ENCODE measurements at regions not wholly inside any gene's neighbourhood (a gene's known extent, or its start where the extent isn't known, plus 50 kb on each side); places are given as distances from the start of the nearest gene placed in this dataset.

DNA sequence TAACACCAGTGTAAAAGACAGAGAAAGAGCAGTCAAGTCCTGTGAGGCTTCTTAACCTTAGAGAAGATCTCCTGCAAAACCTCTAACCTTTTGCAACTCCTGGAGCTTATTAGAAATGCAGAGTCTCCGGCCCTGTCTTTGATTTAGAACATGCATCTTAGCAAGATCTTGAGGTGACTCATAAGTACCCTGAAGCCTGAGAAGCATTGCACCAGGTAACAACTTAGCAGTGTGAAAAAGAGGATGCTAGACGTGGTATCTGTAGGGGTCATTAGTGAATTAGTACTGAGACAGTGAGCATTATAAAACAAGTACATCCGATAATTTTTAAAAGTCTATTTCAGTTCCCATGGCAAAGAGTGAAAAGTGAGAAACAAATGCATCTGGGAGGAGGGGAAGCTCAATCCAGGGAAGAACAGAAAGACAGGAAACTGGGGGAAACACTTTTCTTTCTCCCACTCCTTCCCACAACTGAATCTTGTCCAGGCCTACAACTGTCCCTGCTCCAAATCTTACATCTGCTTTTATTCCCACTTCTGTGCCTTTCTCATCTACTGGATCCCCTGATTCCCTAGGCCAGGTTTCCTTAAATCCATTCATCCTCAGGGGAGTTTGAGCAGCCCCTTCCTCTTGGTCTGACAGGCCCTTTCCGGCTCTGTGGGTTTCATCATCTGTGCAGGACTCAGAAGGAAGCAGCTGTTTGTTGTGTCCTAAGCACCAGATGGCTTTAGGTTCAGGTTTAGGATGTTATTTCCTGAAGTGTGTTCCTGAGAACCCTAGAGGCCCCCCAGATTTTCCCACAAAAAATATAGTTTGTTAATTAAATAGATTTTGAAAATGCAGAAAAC lies 128.1 kb upstream of the IL12A start:
- Histone ChIP-seq H3K36me3 (ENCODE audit: insufficient read depth, low read length) (no peaks in the 10 kb centered on the region), H2AFZ (ENCODE audit: low read length) (no peak overlapping the region), H3K27me3 (ENCODE audit: low read length) (no peaks in the 10 kb centered on the region), H3K4me1 (ENCODE audit: low read length) (no peaks in the 10 kb centered on the region), H3K9me3 (ENCODE audit: low read length) (no peaks in the 10 kb centered on the region), H3K4me3 (ENCODE audit: low read length) (no peak overlapping the region), H3K4me2 (ENCODE audit: low read depth, low read length, poor library complexity, severe bottlenecking) (no peak overlapping the region), H4K20me1 (ENCODE audit: insufficient read depth, low read depth, low read length) (no peaks in the 10 kb centered on the region), H3K9ac (ENCODE audit: low read length) (no peak overlapping the region), H3K27ac (ENCODE audit: low read length) (no peak overlapping the region), H3K9me2 (replicated peaks; ENCODE audit: insufficient read depth, low read length) (no peaks in the 10 kb centered on the region), H3K79me2 (ENCODE audit: low read length) (no peaks in the 10 kb centered on the region)
- DNase-seq, result no peak

DNA sequence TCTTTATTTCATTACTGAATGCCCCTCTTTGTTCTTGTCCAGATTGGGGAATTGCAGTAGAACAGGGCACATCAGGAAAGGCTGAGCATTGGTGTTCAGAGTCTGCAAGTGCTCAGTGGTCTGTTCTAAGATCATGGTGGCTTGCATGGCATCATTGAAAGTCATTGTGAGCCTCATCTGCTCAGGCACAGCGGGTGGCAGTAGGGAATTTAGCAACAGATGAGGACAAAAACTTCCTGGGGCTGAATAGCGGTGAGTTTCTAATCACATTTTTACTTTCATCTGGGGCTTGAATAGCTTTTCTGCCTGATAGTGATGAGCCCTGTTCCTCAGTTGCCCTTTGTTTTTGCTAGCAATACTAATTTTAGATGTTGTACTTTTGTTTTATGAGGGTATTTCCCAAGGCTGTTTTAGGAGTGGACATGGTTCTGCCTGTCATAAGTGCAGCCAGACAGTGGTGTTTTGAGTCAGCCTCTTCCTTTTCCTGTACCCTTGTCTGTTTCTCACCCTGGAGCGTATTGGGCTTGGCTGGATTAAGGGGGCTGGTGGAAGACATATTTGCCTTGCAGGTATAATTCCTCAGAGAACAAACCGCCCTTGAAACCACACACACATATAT lies 127.2 kb upstream of the IL12A start:
- Histone ChIP-seq H4K20me1 (ENCODE audit: insufficient read depth, low read depth, low read length) (no peaks in the 10 kb centered on the region), H2AFZ (ENCODE audit: low read length) (no peak overlapping the region), H3K27me3 (ENCODE audit: low read length) (no peaks in the 10 kb centered on the region), H3K9ac (ENCODE audit: low read length) (no peak overlapping the region), H3K9me2 (replicated peaks; ENCODE audit: insufficient read depth, low read length) (no peaks in the 10 kb centered on the region), H3K4me3 (ENCODE audit: low read length) (no peak overlapping the region), H3K36me3 (ENCODE audit: insufficient read depth, low read length) (no peaks in the 10 kb centered on the region), H3K79me2 (ENCODE audit: low read length) (no peaks in the 10 kb centered on the region), H3K9me3 (ENCODE audit: low read length) (no peaks in the 10 kb centered on the region), H3K4me2 (ENCODE audit: low read depth, low read length, poor library complexity, severe bottlenecking) (no peak overlapping the region), H3K4me1 (ENCODE audit: low read length) (no peaks in the 10 kb centered on the region), H3K27ac (ENCODE audit: low read length) (no peak overlapping the region)
- no peak for DNase-seq

DNA sequence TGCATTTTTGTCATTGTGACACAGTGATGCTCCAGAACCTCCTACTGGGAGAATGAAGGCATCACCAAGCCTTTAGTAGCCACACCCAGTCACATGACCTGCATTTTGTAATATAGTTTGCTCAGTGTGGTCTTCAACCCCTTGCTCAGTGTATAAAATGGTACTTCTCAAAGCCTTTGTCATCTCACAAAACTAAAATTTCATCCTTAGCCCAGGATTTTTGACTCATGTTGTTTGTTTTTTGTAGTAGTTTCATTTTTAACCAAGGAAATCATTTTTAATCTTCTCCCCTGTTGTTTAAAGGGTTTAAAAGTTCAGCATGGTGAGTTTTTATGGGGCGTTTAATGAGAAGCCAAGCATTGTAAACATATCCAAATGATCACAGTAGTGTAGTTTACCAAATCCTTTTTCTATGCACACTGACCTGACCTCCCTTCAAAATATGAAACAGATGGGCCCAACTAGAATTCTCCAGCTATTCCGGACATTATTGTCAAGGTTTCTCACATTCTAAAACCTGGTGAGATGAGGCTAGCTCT lies 123.5 kb upstream of the IL12A start:
- H3K27ac ChIP-seq (ENCODE audit: low read length), result no peak overlapping the region
- H3K36me3 ChIP-seq (ENCODE audit: insufficient read depth, low read length), result no peaks in the 10 kb centered on the region

DNA sequence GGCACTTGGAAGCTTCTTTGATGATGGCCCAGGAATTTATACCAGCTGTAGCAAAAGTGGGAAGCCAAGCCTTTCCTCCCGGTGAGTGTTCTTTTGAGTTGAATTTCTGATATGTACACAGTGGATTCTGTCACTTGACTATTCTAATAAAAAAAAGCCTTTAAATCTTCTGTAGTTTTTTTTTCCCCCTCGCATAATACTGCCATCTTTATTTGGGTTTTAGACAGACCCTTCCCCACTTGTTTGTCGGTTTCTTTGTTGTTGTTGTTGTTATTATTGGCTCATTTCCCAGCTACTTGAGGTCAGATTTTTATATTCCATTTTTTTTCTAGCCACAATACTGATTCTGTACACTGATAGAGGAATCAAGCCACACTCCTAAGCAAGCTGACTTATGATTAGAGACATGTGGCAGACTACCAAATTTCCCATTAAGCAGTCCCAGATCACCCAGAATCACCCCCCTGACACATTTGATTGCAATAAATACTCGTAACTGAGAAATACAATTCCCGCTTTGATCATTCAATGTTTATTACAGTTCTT lies 122.4 kb upstream of the IL12A start:
- Histone ChIP-seq H3K9me2 (replicated peaks; ENCODE audit: insufficient read depth, low read length) (no peaks in the 10 kb centered on the region), H3K4me3 (ENCODE audit: low read length) (no peak overlapping the region), H3K27ac (ENCODE audit: low read length) (no peak overlapping the region), H3K4me2 (ENCODE audit: low read depth, low read length, poor library complexity, severe bottlenecking) (no peak overlapping the region), H3K4me1 (ENCODE audit: low read length) (no peaks in the 10 kb centered on the region), H4K20me1 (ENCODE audit: insufficient read depth, low read depth, low read length) (no peaks in the 10 kb centered on the region), H3K79me2 (ENCODE audit: low read length) (no peaks in the 10 kb centered on the region), H3K27me3 (ENCODE audit: low read length) (no peaks in the 10 kb centered on the region), H3K9me3 (ENCODE audit: low read length) (no peaks in the 10 kb centered on the region), H3K9ac (ENCODE audit: low read length) (no peak overlapping the region), H2AFZ (ENCODE audit: low read length) (no peak overlapping the region), H3K36me3 (ENCODE audit: insufficient read depth, low read length) (no peaks in the 10 kb centered on the region)
- no peak for DNase-seq

More for the DNA sequence above, 123.5 kb upstream of the IL12A start:
- Histone ChIP-seq H3K79me2 (ENCODE audit: low read length) (no peaks in the 10 kb centered on the region), H3K9ac (ENCODE audit: low read length) (no peak overlapping the region), H3K4me1 (ENCODE audit: low read length) (no peaks in the 10 kb centered on the region), H3K9me3 (ENCODE audit: low read length) (no peaks in the 10 kb centered on the region), H3K9me2 (replicated peaks; ENCODE audit: insufficient read depth, low read length) (no peaks in the 10 kb centered on the region), H3K4me2 (ENCODE audit: low read depth, low read length, poor library complexity, severe bottlenecking) (no peak overlapping the region), H2AFZ (ENCODE audit: low read length) (no peak overlapping the region), H3K27me3 (ENCODE audit: low read length) (no peaks in the 10 kb centered on the region), H4K20me1 (ENCODE audit: insufficient read depth, low read depth, low read length) (no peaks in the 10 kb centered on the region), H3K4me3 (ENCODE audit: low read length) (no peak overlapping the region)
- DNase-seq, result no peak

DNA sequence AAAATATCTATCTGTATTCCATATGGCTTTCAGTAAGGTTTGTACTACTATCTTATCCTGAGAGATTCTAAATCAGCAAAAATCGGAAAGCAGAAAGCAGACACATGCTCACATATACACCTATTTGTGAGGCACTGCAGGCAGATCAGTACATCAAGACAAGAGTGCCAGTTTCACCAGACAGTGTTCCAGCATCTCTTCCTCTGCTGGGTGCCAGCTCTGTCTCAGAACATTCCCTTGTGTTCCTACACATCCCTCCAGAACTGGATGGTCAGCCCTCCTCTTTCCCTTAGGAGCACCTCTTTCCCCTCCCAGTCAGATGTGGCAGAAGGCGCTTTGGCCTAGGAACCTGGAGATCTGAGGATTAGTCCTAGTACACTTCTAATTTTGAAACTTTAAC lies 121.3 kb upstream of the IL12A start:
- no peaks in the 10 kb centered on the region for H3K4me1 ChIP-seq (ENCODE audit: low read length)
- H3K27me3 ChIP-seq (ENCODE audit: low read length), result no peaks in the 10 kb centered on the region
- no peaks in the 10 kb centered on the region for H3K36me3 ChIP-seq (ENCODE audit: insufficient read depth, low read length)
- H3K27ac ChIP-seq (ENCODE audit: low read length), result no peak overlapping the region
- no peak overlapping the region for H3K4me2 ChIP-seq (ENCODE audit: low read depth, low read length, poor library complexity, severe bottlenecking)
- no peaks in the 10 kb centered on the region for H4K20me1 ChIP-seq (ENCODE audit: insufficient read depth, low read depth, low read length)
- H3K79me2 ChIP-seq (ENCODE audit: low read length), result no peaks in the 10 kb centered on the region
- H3K9me2 ChIP-seq (replicated peaks; ENCODE audit: insufficient read depth, low read length), result no peaks in the 10 kb centered on the region
- no peak for DNase-seq
- H3K9ac ChIP-seq (ENCODE audit: low read length), result no peak overlapping the region
- H2AFZ ChIP-seq (ENCODE audit: low read length), result no peak overlapping the region
- no peaks in the 10 kb centered on the region for H3K9me3 ChIP-seq (ENCODE audit: low read length)
- no peak overlapping the region for H3K4me3 ChIP-seq (ENCODE audit: low read length)

DNA sequence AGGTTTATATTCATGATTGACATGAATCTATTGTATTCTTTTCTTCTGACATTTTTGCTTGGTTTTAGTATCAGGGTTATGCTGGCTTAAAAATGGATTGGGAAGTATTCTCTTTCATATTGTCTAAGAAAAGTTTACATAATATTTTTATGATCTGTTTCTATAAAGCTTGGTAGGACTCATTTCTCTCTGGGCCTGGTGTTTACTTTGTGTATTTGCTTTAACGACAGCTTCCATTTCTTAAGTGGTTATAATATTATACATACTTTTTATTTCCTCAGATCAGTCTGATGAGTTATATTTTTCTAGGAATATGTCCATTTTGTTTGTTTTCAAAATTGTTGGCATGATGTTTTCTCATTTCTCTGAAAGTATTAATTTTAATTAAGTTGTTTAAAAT lies 117.9 kb upstream of the IL12A start:
- Histone ChIP-seq H3K27ac (ENCODE audit: low read length) (no peak overlapping the region), H3K9me3 (ENCODE audit: low read length) (no peaks in the 10 kb centered on the region), H4K20me1 (ENCODE audit: insufficient read depth, low read depth, low read length) (no peaks in the 10 kb centered on the region), H3K79me2 (ENCODE audit: low read length) (no peaks in the 10 kb centered on the region), H3K4me1 (ENCODE audit: low read length) (no peaks in the 10 kb centered on the region), H2AFZ (ENCODE audit: low read length) (no peak overlapping the region), H3K36me3 (ENCODE audit: insufficient read depth, low read length) (no peaks in the 10 kb centered on the region), H3K4me3 (ENCODE audit: low read length) (no peak overlapping the region), H3K4me2 (ENCODE audit: low read depth, low read length, poor library complexity, severe bottlenecking) (no peak overlapping the region), H3K27me3 (ENCODE audit: low read length) (no peaks in the 10 kb centered on the region), H3K9ac (ENCODE audit: low read length) (no peak overlapping the region), H3K9me2 (replicated peaks; ENCODE audit: insufficient read depth, low read length) (no peaks in the 10 kb centered on the region)
- DNase-seq, result no peak

DNA sequence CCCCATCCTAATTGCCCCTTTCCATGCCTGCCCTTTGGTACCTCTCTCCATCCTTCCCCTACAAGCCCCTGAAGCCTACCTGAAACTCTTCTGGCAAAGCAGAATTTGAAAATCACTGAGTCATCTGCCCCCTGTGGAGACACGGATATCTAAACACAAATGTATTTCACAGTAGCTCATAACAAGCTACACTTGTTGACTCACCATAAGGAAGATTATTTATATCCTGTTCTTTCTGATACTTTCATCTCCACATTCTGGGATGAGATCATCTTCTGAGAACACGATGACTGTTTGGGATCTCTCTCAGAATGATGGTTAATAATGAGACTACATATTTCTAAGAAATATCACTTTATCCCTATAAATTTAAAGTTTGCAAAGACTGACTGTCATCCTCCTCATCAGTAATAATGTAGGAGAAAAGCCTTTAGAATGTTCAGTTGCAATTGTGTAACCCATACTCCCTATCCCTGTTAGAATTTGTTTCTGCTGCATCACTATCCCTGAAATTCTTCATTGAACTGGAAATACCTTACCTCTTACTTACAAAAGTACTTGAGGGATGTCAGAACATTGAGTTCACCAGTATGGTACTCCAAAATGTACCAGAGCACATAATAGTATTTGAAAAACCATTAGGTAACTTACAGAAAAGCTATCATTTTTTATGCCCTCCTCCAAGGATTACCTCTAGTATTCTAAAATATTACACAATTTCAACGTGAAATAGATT lies 116.1 kb upstream of the IL12A start:
- no peaks in the 10 kb centered on the region for H3K9me3 ChIP-seq (ENCODE audit: low read length)
- no peaks in the 10 kb centered on the region for H3K79me2 ChIP-seq (ENCODE audit: low read length)
- H3K4me2 ChIP-seq (ENCODE audit: low read depth, low read length, poor library complexity, severe bottlenecking), result no peak overlapping the region
- H3K4me1 ChIP-seq (ENCODE audit: low read length), result no peaks in the 10 kb centered on the region
- H4K20me1 ChIP-seq (ENCODE audit: insufficient read depth, low read depth, low read length), result no peaks in the 10 kb centered on the region
- no peaks in the 10 kb centered on the region for H3K36me3 ChIP-seq (ENCODE audit: insufficient read depth, low read length)
- H3K9ac ChIP-seq (ENCODE audit: low read length), result no peak overlapping the region
- H2AFZ ChIP-seq (ENCODE audit: low read length), result no peak overlapping the region
- no peak overlapping the region for H3K4me3 ChIP-seq (ENCODE audit: low read length)
- H3K9me2 ChIP-seq (replicated peaks; ENCODE audit: insufficient read depth, low read length), result no peaks in the 10 kb centered on the region
- H3K27ac ChIP-seq (ENCODE audit: low read length), result no peak overlapping the region
- H3K27me3 ChIP-seq (ENCODE audit: low read length), result no peaks in the 10 kb centered on the region
- no peak for DNase-seq

DNA sequence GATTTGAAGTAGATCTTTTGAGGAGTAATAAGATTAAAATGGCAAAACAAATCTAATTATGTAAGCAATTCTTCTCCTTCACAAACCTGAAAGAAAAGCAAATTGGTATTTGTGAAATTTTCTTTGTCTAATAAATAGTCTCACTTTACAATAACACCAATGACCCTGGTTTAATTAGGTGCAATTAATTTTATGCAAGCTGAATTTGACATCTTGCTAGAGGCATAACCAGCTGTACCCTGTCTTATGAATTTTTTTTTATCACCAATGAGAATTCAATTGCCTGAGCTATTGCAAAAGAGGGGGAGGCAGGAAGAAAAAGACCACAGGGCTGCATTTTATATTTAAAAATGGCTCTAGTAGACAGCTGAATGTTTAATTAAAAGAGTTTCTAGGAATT lies 113.5 kb upstream of the IL12A start:
- Histone ChIP-seq H3K4me1 (ENCODE audit: low read length) (no peaks in the 10 kb centered on the region), H3K27ac (ENCODE audit: low read length) (no peak overlapping the region), H3K27me3 (ENCODE audit: low read length) (no peaks in the 10 kb centered on the region)

More for the DNA sequence above, 113.5 kb upstream of the IL12A start:
- H3K9ac ChIP-seq (ENCODE audit: low read length), result no peak overlapping the region
- DNase-seq, result no peak
- no peaks in the 10 kb centered on the region for H4K20me1 ChIP-seq (ENCODE audit: insufficient read depth, low read depth, low read length)
- H2AFZ ChIP-seq (ENCODE audit: low read length), result no peak overlapping the region
- no peaks in the 10 kb centered on the region for H3K9me3 ChIP-seq (ENCODE audit: low read length)
- no peaks in the 10 kb centered on the region for H3K9me2 ChIP-seq (replicated peaks; ENCODE audit: insufficient read depth, low read length)
- H3K79me2 ChIP-seq (ENCODE audit: low read length), result no peaks in the 10 kb centered on the region
- no peak overlapping the region for H3K4me3 ChIP-seq (ENCODE audit: low read length)
- H3K36me3 ChIP-seq (ENCODE audit: insufficient read depth, low read length), result no peaks in the 10 kb centered on the region
- H3K4me2 ChIP-seq (ENCODE audit: low read depth, low read length, poor library complexity, severe bottlenecking), result no peak overlapping the region
